ENCODE measurements at regions not wholly inside any gene's neighbourhood (a gene's known extent, or its start where the extent isn't known, plus 50 kb on each side); places are given as distances from the start of the nearest gene placed in this dataset.

- FAIRE-seq, result no peak
- Histone ChIP-seq H3K9me3 (replicated peaks; ENCODE audit: control insufficient read depth, insufficient read depth, low read length) (no peaks in the 10 kb centered on the region), H3K9ac (replicated peaks; ENCODE audit: extremely low read depth, insufficient read depth, low read length) (no peak overlapping the region), H3K4me3 (replicated peaks in 1 of 3; ENCODE audit: insufficient read depth in 1 of 3, low read depth in 1 of 3, low read length in 3 of 3) (no peak overlapping the region), H3K36me3 (ENCODE audit: control insufficient read depth in 2 of 2, extremely low read depth in 1 of 2, insufficient read depth in 2 of 2, low read length in 2 of 2) (no peaks in the 10 kb centered on the region), H3K4me2 (ENCODE audit: insufficient read depth, low read length) (no peak overlapping the region), H3K27ac (ENCODE audit: insufficient read depth, low read depth, low read length) (no peak overlapping the region), H3K4me1 (ENCODE audit: control insufficient read depth, extremely low read depth, insufficient read depth, low read length) (no peaks in the 10 kb centered on the region), H4K20me1 (replicated peaks; ENCODE audit: control insufficient read depth, extremely low read depth, insufficient read depth, low read length) (no peaks in the 10 kb centered on the region), H3K9me1 (replicated peaks; ENCODE audit: control insufficient read depth, extremely low read depth, insufficient read depth, low read length) (no peaks in the 10 kb centered on the region), H3K27me3 (ENCODE audit: control insufficient read depth in 2 of 2, insufficient read depth in 2 of 2, low read length in 2 of 2) (no peaks in the 10 kb centered on the region), H3K79me2 (ENCODE audit: control insufficient read depth, insufficient read depth, low read length) (no peaks in the 10 kb centered on the region), H2AFZ (ENCODE audit: low read depth, low read length) (no peak overlapping the region)
- ChIA-PET CTCF (no interaction called here), POLR2A (no interaction called here)
- no peak for DNase-seq (ENCODE audit: low read depth, low spot score)
- no TSS peak for BruUV-seq (replicated peaks)
- intact Hi-C loops (cut with micrococcal nuclease) (no loop called here), dilution Hi-C loops (cut with MboI; ENCODE audit: extremely low pct_ligation_motif_present, low sequenced_read_pairs) (no loop called here)
- TF ChIP-seq JUN (IDR thresholded peaks at IDR 0.05; ENCODE audit: borderline replicate concordance, insufficient read depth, insufficient read length, low read depth), result no peak
- TF ChIP-seq POLR2AphosphoS5 (IDR thresholded peaks at IDR 0.05; ENCODE audit: insufficient read depth, low read depth, low read length), result no peak
- TF ChIP-seq POLR2A (IDR thresholded peaks at IDR 0.05; ENCODE audit: low read depth, low read length), result no peak
- TF ChIP-seq CTCF (IDR thresholded peaks at IDR 0.05; ENCODE audit: extremely low read depth in 1 of 2, insufficient read depth in 1 of 2, low read depth in 1 of 2, low read length in 2 of 2), result no peak
- TF ChIP-seq FOS (IDR thresholded peaks at IDR 0.05; ENCODE audit: borderline replicate concordance, insufficient read depth, low read length), result no peak
- TF ChIP-seq EZH2 (IDR thresholded peaks at IDR 0.05; ENCODE audit: borderline replicate concordance, low read depth, low read length, severe bottlenecking), result no peak
- no peak for TF ChIP-seq MYC (IDR thresholded peaks at IDR 0.05; ENCODE audit: low read depth, low read length)
- TF ChIP-seq GATA2 (IDR thresholded peaks at IDR 0.05; ENCODE audit: insufficient read depth, insufficient read length, low read depth, low read length), result no peak
- TF ChIP-seq, protein P1, sequence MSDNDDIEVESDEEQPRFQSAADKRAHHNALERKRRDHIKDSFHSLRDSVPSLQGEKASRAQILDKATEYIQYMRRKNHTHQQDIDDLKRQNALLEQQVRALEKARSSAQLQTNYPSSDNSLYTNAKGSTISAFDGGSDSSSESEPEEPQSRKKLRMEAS (IDR thresholded peaks at IDR 0.05; ENCODE audit: insufficient read depth, insufficient read length), result no peak
Observed at GRCh38 chr4:95987851-95988250, 148.0 kb downstream of the PDHA2 start.
